ENCODE measurements at regions not wholly inside any gene's neighbourhood (a gene's known extent, or its start where the extent isn't known, plus 50 kb on each side); places are given as distances from the start of the nearest gene placed in this dataset.

GRCh38 chr5:30209755-30210154 is 983.7 kb upstream of the CDH6 start:
- no peak for TF ChIP-seq CTCF (IDR thresholded peaks at IDR 0.05)
- no peak for TF ChIP-seq POLR2A (IDR thresholded peaks at IDR 0.05)

Measured in body of pancreas (tissue), 4 donors.